HUES64 (cell line): ENCODE measurements at regions not wholly inside any gene's neighbourhood (a gene's known extent, or its start where the extent isn't known, plus 50 kb on each side); places are given as distances from the start of the nearest gene placed in this dataset.
"Not testable (repeated sequence)": the region's sequence is repeated elsewhere in the genome, so short reads cannot be mapped to it uniquely, and the experiment has no call there.

Experiments
- H3K27ac ChIP-seq: 2 replicates; pipeline ENCODE4 v1.7.0; 2013; ENCODE audit warnings: low read depth, low read length, inconsistent platforms
- H3K27me3 ChIP-seq: 2 replicates; pipeline ENCODE4 v1.6.1; 2013; ENCODE audit warnings: mild to moderate bottlenecking, low read length; ENCODE audit not compliant: insufficient read depth
- H3K36me3 ChIP-seq: 2 replicates; pipeline ENCODE4 v1.6.1; 2013; ENCODE audit warnings: mild to moderate bottlenecking, low read length; ENCODE audit not compliant: insufficient read depth
- H3K4me1 ChIP-seq: 2 replicates; pipeline ENCODE4 v1.6.1; 2013; ENCODE audit warnings: mild to moderate bottlenecking, low read length, moderate library complexity; ENCODE audit not compliant: insufficient read depth
- H3K4me3 ChIP-seq: 2 replicates; pipeline ENCODE4 v1.5.1; 2013; ENCODE audit warnings: mild to moderate bottlenecking, low read length, moderate library complexity
- H3K9ac ChIP-seq: 2 replicates; pipeline ENCODE4 v1.6.1; 2013; ENCODE audit warnings: mild to moderate bottlenecking, low read depth, low read length
- H3K9me3 ChIP-seq: 2 replicates; pipeline ENCODE4 v1.6.1; 2013; ENCODE audit warnings: low read depth, low read length; ENCODE audit not compliant: insufficient read depth
- WGBS: fragments of 150-250, 120-280 bp; methylation state at CpG from one replicate; pipeline ENCODE4 v1.1.7; 2013; ENCODE audit warnings: missing lambda C conversion rate; 5-methylcytosine and 5-hydroxymethylcytosine counted together

GRCh38 chr7:142499635-142500034, 241.8 kb upstream of the PRSS58 start:
- 82% methylated on average over 4 of the region's 4 CpGs for WGBS
- no peak overlapping the region for H3K4me3 ChIP-seq
- H3K4me1 ChIP-seq = no peaks in the 10 kb centered on the region
- no peak overlapping the region for H3K9ac ChIP-seq
- H3K27ac ChIP-seq = no peak overlapping the region
- H3K27me3 ChIP-seq = peaks cover 9% of the 10 kb centered on the region; the same call in 1 of the 2 replicates
- no peaks in the 10 kb centered on the region for H3K9me3 ChIP-seq
- H3K36me3 ChIP-seq = no peaks in the 10 kb centered on the region

- WGBS = no CpG with 5 or more reads among the region's 1 CpG
- H3K27ac ChIP-seq = no peak overlapping the region
Observed at GRCh38 chr7:142498364-142498763, 240.5 kb upstream of the PRSS58 start.

GRCh38 chr7:142496545-142496991, 238.7 kb upstream of the PRSS58 start:
- H3K9ac ChIP-seq = no peak overlapping the region
- no peak overlapping the region for H3K27ac ChIP-seq
- H3K27me3 ChIP-seq = peaks cover 9% of the 10 kb centered on the region; the same call in 1 of the 2 replicates
- no peak overlapping the region for H3K4me3 ChIP-seq
- 37% methylated on average over 8 of the region's 8 CpGs for WGBS
- H3K4me1 ChIP-seq = no peaks in the 10 kb centered on the region; the same call in 1 of the 2 replicates
- no peaks in the 10 kb centered on the region for H3K9me3 ChIP-seq
- H3K36me3 ChIP-seq = no peaks in the 10 kb centered on the region

More at GRCh38 chr7:142498364-142498763, 240.5 kb upstream of the PRSS58 start:
- H3K36me3 ChIP-seq = no peaks in the 10 kb centered on the region
- H3K27me3 ChIP-seq = peaks cover 9% of the 10 kb centered on the region; the same call in 1 of the 2 replicates
- no peak overlapping the region for H3K9ac ChIP-seq
- no peaks in the 10 kb centered on the region for H3K4me1 ChIP-seq
- no peaks in the 10 kb centered on the region for H3K9me3 ChIP-seq
- H3K4me3 ChIP-seq = no peak overlapping the region

GRCh38 chr7:142495879-142496278, 238.0 kb upstream of the PRSS58 start:
- not testable (repeated sequence) for H3K4me3 ChIP-seq, H3K9ac ChIP-seq, H3K9me3 ChIP-seq, H3K27ac ChIP-seq, H3K4me1 ChIP-seq, H3K36me3 ChIP-seq, H3K27me3 ChIP-seq
- WGBS = 85% methylated on average over 2 of the region's 3 CpGs

GRCh38 chr7:142495301-142495700, 237.4 kb upstream of the PRSS58 start:
- H3K9ac ChIP-seq, H3K4me3 ChIP-seq, H3K4me1 ChIP-seq, H3K27ac ChIP-seq, H3K9me3 ChIP-seq, H3K27me3 ChIP-seq, H3K36me3 ChIP-seq: not testable (repeated sequence)

- no peaks in the 10 kb centered on the region for H3K36me3 ChIP-seq
- no peak overlapping the region for H3K4me3 ChIP-seq
- no peak overlapping the region for H3K27ac ChIP-seq
- 93% methylated on average over 2 of the region's 2 CpGs for WGBS
- peaks cover 9% of the 10 kb centered on the region; the same call in 1 of the 2 replicates for H3K27me3 ChIP-seq
- H3K9ac ChIP-seq = no peak overlapping the region
- H3K4me1 ChIP-seq = no peaks in the 10 kb centered on the region; the same call in 1 of the 2 replicates
- H3K9me3 ChIP-seq = no peaks in the 10 kb centered on the region
Observed at GRCh38 chr7:142494021-142494420, 236.2 kb upstream of the PRSS58 start.

- Histone ChIP-seq H3K4me3 (no peak overlapping the region), H3K4me1 (no peaks in the 10 kb centered on the region; the same call in 1 of the 2 replicates), H3K9ac (no peak overlapping the region), H3K27ac (no peak overlapping the region), H3K9me3 (no peaks in the 10 kb centered on the region), H3K36me3 (no peaks in the 10 kb centered on the region), H3K27me3 (no peaks in the 10 kb centered on the region)
- 93% methylated on average over 7 of the region's 7 CpGs for WGBS
Observed at GRCh38 chr7:142488842-142489241, 231.0 kb upstream of the PRSS58 start.

GRCh38 chr7:142488036-142488633, 230.3 kb upstream of the PRSS58 start:
- no peaks in the 10 kb centered on the region for H3K9me3 ChIP-seq
- WGBS = 92% methylated on average over 10 of the region's 10 CpGs

GRCh38 chr7:142487565-142487964, 229.7 kb upstream of the PRSS58 start:
- WGBS = 88% methylated on average over 3 of the region's 4 CpGs
- H3K27ac ChIP-seq = not testable (repeated sequence)

More at GRCh38 chr7:142488036-142488633, 230.3 kb upstream of the PRSS58 start:
- Histone ChIP-seq H3K4me3 (no peak overlapping the region), H3K9ac (no peak overlapping the region), H3K36me3 (no peaks in the 10 kb centered on the region), H3K4me1 (no peaks in the 10 kb centered on the region; the same call in 1 of the 2 replicates), H3K27me3 (no peaks in the 10 kb centered on the region), H3K27ac (no peak overlapping the region)

GRCh38 chr7:142487124-142487523, 229.3 kb upstream of the PRSS58 start:
- Histone ChIP-seq H3K9ac (no peak overlapping the region), H3K4me3 (no peak overlapping the region), H3K27me3 (no peaks in the 10 kb centered on the region), H3K36me3 (no peaks in the 10 kb centered on the region), H3K27ac (no peak overlapping the region), H3K9me3 (no peaks in the 10 kb centered on the region), H3K4me1 (no peaks in the 10 kb centered on the region; the same call in 1 of the 2 replicates)
- WGBS = 84% methylated on average over 4 of the region's 4 CpGs

More at GRCh38 chr7:142487565-142487964, 229.7 kb upstream of the PRSS58 start:
- H3K36me3 ChIP-seq, H3K9me3 ChIP-seq, H3K9ac ChIP-seq, H3K4me1 ChIP-seq, H3K27me3 ChIP-seq, H3K4me3 ChIP-seq: not testable (repeated sequence)

GRCh38 chr7:142485617-142486226, 227.9 kb upstream of the PRSS58 start:
- H3K4me1 ChIP-seq = no peaks in the 10 kb centered on the region
- 88% methylated on average over 7 of the region's 7 CpGs for WGBS
- no peaks in the 10 kb centered on the region for H3K9me3 ChIP-seq
- H3K27ac ChIP-seq = no peak overlapping the region
- H3K36me3 ChIP-seq = no peaks in the 10 kb centered on the region
- no peaks in the 10 kb centered on the region for H3K27me3 ChIP-seq
- H3K4me3 ChIP-seq = no peak overlapping the region
- no peak overlapping the region for H3K9ac ChIP-seq
